ENCODE measurements at regions not wholly inside any gene's neighbourhood (a gene's known extent, or its start where the extent isn't known, plus 50 kb on each side); places are given as distances from the start of the nearest gene placed in this dataset.

GRCh38 chr18:39751161-39751560 lies 2185.6 kb upstream of the CELF4 start:
- Histone ChIP-seq H3K9ac (replicated peaks in 1 of 4; ENCODE audit: extremely low read depth in 1 of 4, low read depth in 3 of 4, low read length in 3 of 4) (no peak overlapping the region), H3K14ac (ENCODE audit: insufficient read length) (no peak overlapping the region), H3K79me2 (ENCODE audit: control insufficient read depth in 1 of 2, insufficient read depth in 2 of 2, low read length in 2 of 2) (0 out of 4 replicates have a peak, but pooled peaks cover 0 to 2% of the 10 kb centered on the region in 2 experiments), H4K91ac (replicated peaks; ENCODE audit: insufficient read length, low read length) (no peak overlapping the region), H4K5ac (ENCODE audit: insufficient read length, low read depth, low read length) (no peak overlapping the region), H4K20me1 (replicated peaks in 1 of 2; ENCODE audit: control insufficient read depth in 1 of 2, insufficient read depth in 2 of 2, low read length in 2 of 2) (no peaks in the 10 kb centered on the region), H3K79me1 (ENCODE audit: low read depth, low read length) (no peaks in the 10 kb centered on the region), H2AFZ (ENCODE audit: low read length) (no peak overlapping the region), H3K9me3 (ENCODE audit: insufficient read depth in 2 of 2, low read depth in 1 of 2, low read length in 1 of 2) (peaks cover 9 to 17% of the 10 kb centered on the region in 2 experiments), H2BK5ac (ENCODE audit: low read depth, low read length) (no peak overlapping the region), H2BK15ac (ENCODE audit: low read length) (no peak overlapping the region), H2BK12ac (ENCODE audit: low read depth, low read length) (no peak overlapping the region), H2BK120ac (replicated peaks; ENCODE audit: low read depth, low read length) (no peak overlapping the region), H3K23me2 (ENCODE audit: low read depth, low read length) (no peaks in the 10 kb centered on the region), H3K18ac (ENCODE audit: extremely low read depth, low read length) (no peak overlapping the region), H2AK5ac (ENCODE audit: low read depth, low read length) (no peak overlapping the region), H3K4ac (replicated peaks; ENCODE audit: insufficient read length, low read depth, low read length) (no peak overlapping the region), H2BK20ac (ENCODE audit: low read length) (no peak overlapping the region), H3K23ac (ENCODE audit: insufficient read length) (no peak overlapping the region), H3K36me3 (ENCODE audit: control insufficient read depth in 2 of 4, insufficient read depth in 4 of 4, low read length in 3 of 4) (peaks cover 0 to 25% (median 8%) of the 10 kb centered on the region in 4 experiments; a peak in 5 of 8 replicates), H3K56ac (replicated peaks; ENCODE audit: insufficient read length, low read depth, low read length) (peak overlapping the region; percentile 6), H3K27ac (ENCODE audit: low read depth, low read length) (no peak overlapping the region), H3K27me3 (replicated peaks in 1 of 4; ENCODE audit: control insufficient read depth in 3 of 4, extremely low read depth in 1 of 4, insufficient read depth in 3 of 4, low read length in 3 of 4) (no peaks in the 10 kb centered on the region), H3K4me1 (replicated peaks in 1 of 4; ENCODE audit: control insufficient read depth in 3 of 4, insufficient read depth in 4 of 4, low read length in 3 of 4) (no peaks in the 10 kb centered on the region), H4K8ac (ENCODE audit: extremely low read depth, insufficient read depth, low read length) (no peak overlapping the region), H3K4me2 (ENCODE audit: insufficient read depth in 1 of 2, low read depth in 2 of 2, low read length in 2 of 2) (no peak overlapping the region), H3K4me3 (ENCODE audit: extremely low read depth in 1 of 4, insufficient read depth in 2 of 4, low read depth in 3 of 4, low read length in 4 of 4) (no peak overlapping the region)
- ChIA-PET CTCF (ENCODE audit: partially characterized antibody) (interaction anchor here (1.4 kb wide), 1 partner anchor 13 kb away, joined by 3 read pairs; no protein-coding TSS in a partner anchor), POLR2A (ENCODE audit: partially characterized antibody) (no interaction called here)
- 82% methylated on average over 1 of the region's 1 CpG; no CpG with 5 or more reads in 1 of the 2 experiments for WGBS, 2 experiments (ENCODE audit: extremely low coverage in 1 of 2, insufficient coverage in 1 of 2, insufficient read length in 1 of 2, insufficient replicate concordance in 2 of 2, low coverage in 1 of 2, low lambda C conversion rate in 2 of 2, missing lambda C conversion rate in 1 of 2)
- TF ChIP-seq CTBP2 (IDR thresholded peaks at IDR 0.05; ENCODE audit: borderline replicate concordance, insufficient read depth, insufficient read length, low read length) (no peak), RNF2 (IDR thresholded peaks at IDR 0.05; ENCODE audit: borderline replicate concordance, low read depth, low read length, missing control alignments, poor library complexity, severe bottlenecking) (no peak), SP4 (IDR thresholded peaks at IDR 0.05; ENCODE audit: low read length) (no peak), FOSL1 (IDR thresholded peaks at IDR 0.05; ENCODE audit: insufficient read depth, low read depth, low read length) (no peak), YY1 (IDR thresholded peaks at IDR 0.05; ENCODE audit: low read depth, low read length) (no peak), SIN3A (conservative IDR thresholded peaks at IDR 0.05 in 1 of 2, IDR thresholded peaks at IDR 0.05 in 1 of 2; ENCODE audit: low read depth in 1 of 2, low read length in 2 of 2) (no peak)
- FAIRE-seq (no peak), DNase-seq (ENCODE audit: low read depth in 1 of 2, low spot score in 2 of 2) (no peak)

Measured in H1 (cell line).